Ishikawa (cell line): ENCODE measurements at regions not wholly inside any gene's neighbourhood (a gene's known extent, or its start where the extent isn't known, plus 50 kb on each side); places are given as distances from the start of the nearest gene placed in this dataset.
A peak's percentile ranks its signal among the peaks of the same experiment; 100 is the strongest.

ENCODE experiments used
- CEBPB ChIP-seq: IDR thresholded peaks from 2 replicates; pipeline ENCODE4 v1.6.1; 2012
- CREB1 ChIP-seq: IDR thresholded peaks from 2 replicates; pipeline ENCODE4 v1.6.1; 2012; ENCODE audit warnings: low read depth
- EGR1 ChIP-seq: IDR thresholded peaks from 2 replicates; pipeline ENCODE4 v1.6.1; 2012
- EP300 ChIP-seq: IDR thresholded peaks from 2 replicates; pipeline ENCODE4 v1.6.1; 2012; ENCODE audit warnings: borderline replicate concordance
- FOXM1 ChIP-seq: IDR thresholded peaks from 2 replicates; pipeline ENCODE4 v1.6.1; 2012; ENCODE audit warnings: low read depth, borderline replicate concordance
- NFIC ChIP-seq: IDR thresholded peaks from 2 replicates; pipeline ENCODE4 v1.6.1; 2012
- RAD21 ChIP-seq: IDR thresholded peaks from 2 replicates; pipeline ENCODE4 v1.6.1; 2012; ENCODE audit warnings: low read depth
- TAF1 ChIP-seq: IDR thresholded peaks from 2 replicates; pipeline ENCODE4 v1.6.1; 2012; ENCODE audit warnings: low read depth, mild to moderate bottlenecking
- TCF12 ChIP-seq: IDR thresholded peaks from 2 replicates; pipeline ENCODE4 v1.6.1; 2012; ENCODE audit warnings: low read depth
- TEAD4 ChIP-seq: IDR thresholded peaks from 2 replicates; pipeline ENCODE4 v1.6.1; 2012
- YY1 ChIP-seq: IDR thresholded peaks from 2 replicates; pipeline ENCODE4 v1.6.1; 2012; ENCODE audit warnings: low read depth
- ZBTB7A ChIP-seq: IDR thresholded peaks from 2 replicates; pipeline ENCODE4 v1.6.1; 2012; ENCODE audit warnings: low read depth
- TF ChIP-seq, protein P1 (sequence below): IDR thresholded peaks from 2 replicates; pipeline ENCODE4 v1.6.1; 2012; ENCODE audit warnings: low read depth, mild to moderate bottlenecking
- TF ChIP-seq, protein P2 (sequence below): IDR thresholded peaks from 2 replicates; pipeline ENCODE4 v1.6.1; 2012
- TF ChIP-seq, protein P3 (sequence below): IDR thresholded peaks from 2 replicates; pipeline ENCODE4 v1.6.1; 2012

DNA sequence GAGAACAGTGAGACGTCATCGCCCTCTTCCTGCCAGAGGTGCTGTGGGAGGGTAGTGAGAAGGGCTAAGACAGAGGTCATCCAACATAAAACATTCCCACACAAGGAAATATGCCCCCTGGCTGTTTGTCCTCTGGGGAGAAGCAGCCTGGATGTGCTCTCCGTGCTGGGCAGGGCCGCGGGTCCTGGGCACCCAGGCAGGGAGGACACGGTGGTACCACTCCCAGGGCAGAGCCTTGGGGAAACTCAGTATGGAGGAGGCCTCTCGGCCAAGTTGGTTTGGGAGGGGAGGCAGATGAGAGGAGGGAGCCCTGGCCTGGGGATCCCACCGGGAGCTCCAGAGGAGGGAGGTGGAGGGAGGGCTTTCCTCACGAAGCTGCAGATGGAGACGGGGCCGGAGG, 129.4 kb downstream of the GLRX3 start:
- no peak for TF ChIP-seq CREB1
- TF ChIP-seq NFIC = no peak
- TF ChIP-seq, protein P1, sequence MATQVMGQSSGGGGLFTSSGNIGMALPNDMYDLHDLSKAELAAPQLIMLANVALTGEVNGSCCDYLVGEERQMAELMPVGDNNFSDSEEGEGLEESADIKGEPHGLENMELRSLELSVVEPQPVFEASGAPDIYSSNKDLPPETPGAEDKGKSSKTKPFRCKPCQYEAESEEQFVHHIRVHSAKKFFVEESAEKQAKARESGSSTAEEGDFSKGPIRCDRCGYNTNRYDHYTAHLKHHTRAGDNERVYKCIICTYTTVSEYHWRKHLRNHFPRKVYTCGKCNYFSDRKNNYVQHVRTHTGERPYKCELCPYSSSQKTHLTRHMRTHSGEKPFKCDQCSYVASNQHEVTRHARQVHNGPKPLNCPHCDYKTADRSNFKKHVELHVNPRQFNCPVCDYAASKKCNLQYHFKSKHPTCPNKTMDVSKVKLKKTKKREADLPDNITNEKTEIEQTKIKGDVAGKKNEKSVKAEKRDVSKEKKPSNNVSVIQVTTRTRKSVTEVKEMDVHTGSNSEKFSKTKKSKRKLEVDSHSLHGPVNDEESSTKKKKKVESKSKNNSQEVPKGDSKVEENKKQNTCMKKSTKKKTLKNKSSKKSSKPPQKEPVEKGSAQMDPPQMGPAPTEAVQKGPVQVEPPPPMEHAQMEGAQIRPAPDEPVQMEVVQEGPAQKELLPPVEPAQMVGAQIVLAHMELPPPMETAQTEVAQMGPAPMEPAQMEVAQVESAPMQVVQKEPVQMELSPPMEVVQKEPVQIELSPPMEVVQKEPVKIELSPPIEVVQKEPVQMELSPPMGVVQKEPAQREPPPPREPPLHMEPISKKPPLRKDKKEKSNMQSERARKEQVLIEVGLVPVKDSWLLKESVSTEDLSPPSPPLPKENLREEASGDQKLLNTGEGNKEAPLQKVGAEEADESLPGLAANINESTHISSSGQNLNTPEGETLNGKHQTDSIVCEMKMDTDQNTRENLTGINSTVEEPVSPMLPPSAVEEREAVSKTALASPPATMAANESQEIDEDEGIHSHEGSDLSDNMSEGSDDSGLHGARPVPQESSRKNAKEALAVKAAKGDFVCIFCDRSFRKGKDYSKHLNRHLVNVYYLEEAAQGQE = no peak
- no peak for TF ChIP-seq TCF12
- TF ChIP-seq, protein P2, sequence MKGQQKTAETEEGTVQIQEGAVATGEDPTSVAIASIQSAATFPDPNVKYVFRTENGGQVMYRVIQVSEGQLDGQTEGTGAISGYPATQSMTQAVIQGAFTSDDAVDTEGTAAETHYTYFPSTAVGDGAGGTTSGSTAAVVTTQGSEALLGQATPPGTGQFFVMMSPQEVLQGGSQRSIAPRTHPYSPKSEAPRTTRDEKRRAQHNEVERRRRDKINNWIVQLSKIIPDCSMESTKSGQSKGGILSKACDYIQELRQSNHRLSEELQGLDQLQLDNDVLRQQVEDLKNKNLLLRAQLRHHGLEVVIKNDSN = no peak

DNA sequence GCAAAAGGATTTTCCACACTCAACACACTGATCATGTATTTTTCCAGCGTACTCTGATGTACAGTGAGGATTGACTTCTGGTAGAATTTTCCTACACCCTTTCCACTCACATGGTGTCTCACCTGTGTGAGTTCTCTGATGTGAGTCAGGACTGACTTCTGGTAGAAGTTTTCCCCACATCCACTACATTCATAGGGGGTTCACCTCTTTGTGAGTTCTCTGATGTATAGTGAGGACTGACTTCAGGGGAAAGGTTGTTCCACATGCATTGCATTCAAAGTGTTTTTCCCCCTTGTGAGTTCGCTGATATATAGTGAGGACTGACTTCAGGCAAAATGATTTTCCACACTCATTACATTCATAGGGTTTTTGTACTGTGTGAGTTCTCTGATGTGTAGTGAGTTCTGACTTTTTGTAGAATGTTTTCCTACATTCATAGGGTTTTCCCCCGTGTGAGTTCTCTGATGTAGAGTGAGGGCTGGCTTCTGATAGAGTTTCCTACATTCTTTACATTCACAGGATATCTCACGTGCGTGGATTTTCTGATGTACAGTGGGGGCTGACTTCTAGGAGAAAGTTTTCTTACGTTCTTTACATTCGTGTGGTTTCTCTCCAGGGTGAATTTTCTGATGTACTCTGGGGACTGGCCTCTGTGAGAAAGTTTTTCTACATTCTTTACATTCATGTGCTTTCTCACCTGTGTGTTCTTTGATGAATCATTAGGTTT, 146.5 kb downstream of the GLRX3 start:
- no peak for TF ChIP-seq TEAD4
- TF ChIP-seq YY1 = no peak
- TF ChIP-seq ZBTB7A = no peak
- TF ChIP-seq CREB1 = no peak
- no peak for TF ChIP-seq TCF12
- no peak for TF ChIP-seq EP300

DNA sequence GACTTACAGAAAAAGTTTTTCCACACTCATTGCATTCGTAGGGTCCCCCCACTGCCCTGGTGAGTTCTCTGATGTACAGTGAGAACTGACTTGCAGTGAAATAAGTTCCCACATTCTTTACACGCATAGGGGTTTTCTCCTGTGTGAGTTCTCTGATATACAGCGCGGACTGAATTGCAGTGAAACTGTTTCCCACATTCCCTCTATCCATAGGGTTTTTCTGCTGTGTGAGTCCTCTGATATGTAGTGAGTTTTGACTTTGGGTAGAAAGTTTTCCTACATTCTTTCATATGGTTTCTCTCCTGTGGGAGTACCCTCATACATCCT, 147.0 kb downstream of the GLRX3 start:
- TF ChIP-seq YY1 (no peak), EP300 (no peak), FOXM1 (no peak), TEAD4 (no peak), RAD21 (no peak), ZBTB7A (no peak), NFIC (no peak), TAF1 (no peak), CEBPB (no peak), TCF12 (no peak), CREB1 (no peak), EGR1 (no peak)
- TF ChIP-seq, protein P2 = no peak
- TF ChIP-seq, protein P3, sequence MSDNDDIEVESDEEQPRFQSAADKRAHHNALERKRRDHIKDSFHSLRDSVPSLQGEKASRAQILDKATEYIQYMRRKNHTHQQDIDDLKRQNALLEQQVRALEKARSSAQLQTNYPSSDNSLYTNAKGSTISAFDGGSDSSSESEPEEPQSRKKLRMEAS = no peak
- TF ChIP-seq, protein P1 = no peak

DNA sequence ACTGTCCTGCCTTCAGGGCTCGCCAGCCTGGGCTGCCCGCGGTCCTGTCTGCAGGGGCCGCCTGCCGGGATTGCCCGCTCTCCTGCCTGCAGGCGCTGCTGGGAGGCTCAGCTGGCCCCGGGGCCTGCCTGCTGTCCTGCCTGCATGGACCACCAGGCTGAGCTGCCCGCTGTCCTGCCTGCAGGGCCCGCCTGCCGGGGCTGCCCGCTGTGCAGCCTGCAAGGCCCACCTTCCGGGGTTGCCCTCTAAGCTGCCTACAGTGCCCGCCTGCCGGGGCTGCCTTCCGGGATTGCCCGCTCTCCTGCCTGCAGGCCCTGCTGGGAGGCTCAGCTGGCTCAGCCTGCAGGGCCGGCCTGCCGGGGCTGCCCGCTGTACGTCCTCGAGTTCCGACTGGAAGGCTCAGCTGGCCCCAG, 164.4 kb downstream of the GLRX3 start:
- 0 out of 2 replicates have a peak, but pooled peaks have one; percentile 33 for TF ChIP-seq TAF1
- no peak for TF ChIP-seq CEBPB

DNA sequence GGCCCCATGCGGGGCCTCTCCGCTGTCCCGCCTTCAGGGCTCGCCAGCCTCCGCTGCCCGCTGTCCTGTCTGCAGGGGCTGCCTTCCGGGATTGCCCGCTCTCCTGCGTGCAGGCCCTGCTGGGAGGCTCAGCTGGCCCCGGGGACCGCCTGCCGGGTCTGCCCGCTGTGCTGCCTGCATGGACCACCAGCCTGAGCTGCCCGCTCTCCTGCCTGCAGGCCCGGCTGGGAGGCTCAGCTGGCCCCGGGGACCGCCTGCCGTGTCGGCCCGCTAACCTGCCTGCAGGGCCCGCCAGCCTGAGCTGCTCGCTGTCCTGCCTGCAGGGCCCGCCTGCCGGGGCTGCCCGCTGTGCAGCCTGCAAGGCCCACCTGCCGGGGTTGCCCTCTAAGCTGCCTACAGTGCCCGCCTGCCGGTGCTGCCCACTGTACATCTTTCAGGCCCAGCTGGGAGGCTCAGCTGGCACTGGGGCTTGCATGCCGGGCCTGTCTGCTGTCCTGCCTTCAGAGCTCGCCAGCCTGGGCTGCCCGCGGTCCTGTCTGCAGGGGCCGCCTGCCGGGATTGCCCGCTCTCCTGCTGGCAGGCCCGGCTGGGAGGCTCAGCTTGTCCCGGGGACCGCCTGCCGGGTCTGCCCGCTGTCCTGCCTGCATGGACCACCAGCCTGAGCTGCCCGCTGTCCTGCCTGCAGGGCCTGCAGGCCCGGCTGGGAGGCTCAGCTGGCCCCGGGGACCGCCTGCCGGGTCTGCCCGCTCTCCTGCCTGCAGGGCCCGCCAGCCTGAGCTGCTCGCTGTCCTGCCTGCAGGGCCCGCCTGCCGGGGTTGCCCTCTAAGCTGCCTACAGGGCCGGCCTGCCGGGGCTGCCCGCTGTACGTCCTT, 165.1 kb downstream of the GLRX3 start:
- no peak for TF ChIP-seq CREB1
- TF ChIP-seq TAF1 = 0 out of 2 replicates have a peak, but pooled peaks have one; percentile 16
- no peak for TF ChIP-seq YY1
- TF ChIP-seq TCF12 = no peak; the same call in 1 of the 2 replicates
- no peak for TF ChIP-seq NFIC
- TF ChIP-seq, protein P1 = no peak
- TF ChIP-seq EGR1 = no peak
- TF ChIP-seq ZBTB7A = no peak
- no peak for TF ChIP-seq CEBPB
- TF ChIP-seq EP300 = peak; percentile 27; the same call in 1 of the 2 replicates
- no peak for TF ChIP-seq FOXM1
- TF ChIP-seq TEAD4 = no peak
- TF ChIP-seq, protein P2 = no peak
- no peak for TF ChIP-seq RAD21
- TF ChIP-seq, protein P3 = peak; percentile 42
